Loucy (cell line): ENCODE measurements at regions not wholly inside any gene's neighbourhood (a gene's known extent, or its start where the extent isn't known, plus 50 kb on each side); places are given as distances from the start of the nearest gene placed in this dataset.

Source experiments
- H2AFZ ChIP-seq: fragments of 200-600 bp; sonication (generic); 2 replicates; pipeline ENCODE4 v1.6.0; 2016; ENCODE audit warnings: antibody characterized with exemption, mild to moderate bottlenecking, low read length, moderate library complexity
- H3F3A ChIP-seq: fragments of 200-600 bp; 2 replicates; pipeline ENCODE4 v1.6.0; 2016; ENCODE audit warnings: antibody characterized with exemption, low read depth, mild to moderate bottlenecking
- H3K27me3 ChIP-seq: fragments of 200-600 bp; sonication (generic); 2 replicates; pipeline ENCODE4 v1.6.1; 2014; ENCODE audit warnings: low read length, mild to moderate bottlenecking; ENCODE audit not compliant: insufficient read depth, poor library complexity, severe bottlenecking
- H3K36me3 ChIP-seq: fragments of 200-600 bp; sonication (generic); 2 replicates; pipeline ENCODE4 v1.6.1; 2016; ENCODE audit warnings: low read length; ENCODE audit not compliant: insufficient read depth
- H3K4me1 ChIP-seq: fragments of 200-600 bp; sonication (generic); 2 replicates; pipeline ENCODE4 v1.5.1; 2014; ENCODE audit warnings: low read length, mild to moderate bottlenecking; ENCODE audit not compliant: insufficient read depth, poor library complexity, severe bottlenecking
- H3K4me2 ChIP-seq: fragments of 200-600 bp; sonication (generic); 2 replicates; pipeline ENCODE4 v1.6.0; 2014; ENCODE audit warnings: antibody characterized with exemption, low read length, low read depth, mild to moderate bottlenecking; ENCODE audit not compliant: poor library complexity, severe bottlenecking
- H3K4me3 ChIP-seq: fragments of 200-600 bp; sonication (generic); 2 replicates; pipeline ENCODE4 v1.5.1; 2014; ENCODE audit warnings: low read length, mild to moderate bottlenecking, mixed read lengths; ENCODE audit not compliant: poor library complexity, severe bottlenecking
- H3K79me2 ChIP-seq: fragments of 200-600 bp; sonication (generic); 2 replicates; pipeline ENCODE4 v1.6.1; 2014; ENCODE audit warnings: low read length; ENCODE audit not compliant: insufficient read depth
- H3K9ac ChIP-seq: fragments of 200-600 bp; sonication (generic); 2 replicates; pipeline ENCODE4 v1.6.0; 2014; ENCODE audit warnings: mild to moderate bottlenecking, low read depth, low read length, moderate library complexity; ENCODE audit not compliant: poor library complexity, severe bottlenecking
- H3K9me2 ChIP-seq: fragments of 200-600 bp; sonication (generic); replicated peaks from 2 replicates; pipeline ENCODE4 v1.6.1; 2016; ENCODE audit warnings: low read depth, low read length, mixed read lengths
- H3K9me3 ChIP-seq: fragments of 200-600 bp; sonication (generic); 2 replicates; pipeline ENCODE4 v1.6.1; 2014; ENCODE audit warnings: mild to moderate bottlenecking, antibody characterized with exemption, low read length, low read depth; ENCODE audit not compliant: insufficient read depth
- H4K20me1 ChIP-seq: fragments of 200-600 bp; sonication (generic); 2 replicates; pipeline ENCODE4 v1.6.0; 2014; ENCODE audit warnings: antibody characterized with exemption, low read length, mild to moderate bottlenecking; ENCODE audit not compliant: insufficient read depth, poor library complexity, severe bottlenecking
- CTCF ChIP-seq: fragments of 200-600 bp; sonication (generic); conservative IDR thresholded peaks from 2 replicates; pipeline ENCODE4 v1.5.1; 2014; ENCODE audit warnings: mild to moderate bottlenecking, antibody characterized with exemption, low read length
- EZH2phosphoT487 ChIP-seq: fragments of 200-600 bp; IDR thresholded peaks from 2 replicates; pipeline ENCODE4 v1.6.1; 2018; ENCODE audit warnings: antibody characterized with exemption, mild to moderate bottlenecking, moderate library complexity, borderline replicate concordance

GRCh38 chr4:108429662-108430061, 190.7 kb upstream of the RPL34 start:
- no peaks in the 10 kb centered on the region for H4K20me1 ChIP-seq
- H3F3A ChIP-seq, result peaks cover 10% of the 10 kb centered on the region; the same call in 1 of the 2 replicates
- H3K9me3 ChIP-seq, result no peaks in the 10 kb centered on the region
- H3K27me3 ChIP-seq, result no peaks in the 10 kb centered on the region
- H3K79me2 ChIP-seq, result no peaks in the 10 kb centered on the region
- H3K4me1 ChIP-seq, result peaks cover 26% of the 10 kb centered on the region
- H3K9ac ChIP-seq, result no peak overlapping the region
- H3K4me3 ChIP-seq, result no peak overlapping the region
- no peaks in the 10 kb centered on the region for H3K36me3 ChIP-seq
- H3K9me2 ChIP-seq, result no peaks in the 10 kb centered on the region
- no peak overlapping the region for H3K4me2 ChIP-seq
- H2AFZ ChIP-seq, result no peak overlapping the region
- no peak for TF ChIP-seq EZH2phosphoT487
- no peak for TF ChIP-seq CTCF

DNA sequence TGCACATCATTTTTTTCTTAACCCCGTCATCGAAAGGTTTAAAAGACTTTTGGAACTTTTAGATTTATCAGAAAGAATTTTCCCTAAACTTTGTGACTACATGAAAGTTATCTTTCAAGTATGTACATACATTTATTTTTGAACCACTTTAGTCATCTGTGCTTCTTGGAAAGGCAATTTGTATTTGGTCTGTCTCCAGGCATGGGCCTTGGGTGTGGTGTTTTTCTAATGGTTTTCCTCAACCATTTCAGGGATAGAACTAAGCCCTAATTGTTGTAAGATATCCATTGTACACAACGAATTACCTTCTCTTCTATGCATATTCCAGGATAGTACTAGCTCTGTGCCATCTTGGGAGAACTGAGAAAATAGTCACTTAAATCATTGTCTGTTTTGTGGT, 191.5 kb upstream of the RPL34 start:
- Histone ChIP-seq H3K9me3 (no peaks in the 10 kb centered on the region), H4K20me1 (no peaks in the 10 kb centered on the region), H3K4me1 (peaks cover 18% of the 10 kb centered on the region), H3K4me2 (no peak overlapping the region), H3K27me3 (no peaks in the 10 kb centered on the region), H3K79me2 (no peaks in the 10 kb centered on the region), H3K36me3 (no peaks in the 10 kb centered on the region), H2AFZ (no peak overlapping the region), H3K9me2 (no peaks in the 10 kb centered on the region), H3K9ac (no peak overlapping the region), H3K4me3 (no peak overlapping the region), H3F3A (peaks cover 2% of the 10 kb centered on the region; the same call in 1 of the 2 replicates)
- TF ChIP-seq EZH2phosphoT487 (no peak), CTCF (no peak)

GRCh38 chr4:108427946-108428485, 192.4 kb upstream of the RPL34 start:
- no peaks in the 10 kb centered on the region for H3K79me2 ChIP-seq
- H3K36me3 ChIP-seq, result no peaks in the 10 kb centered on the region
- no peaks in the 10 kb centered on the region for H4K20me1 ChIP-seq
- H3K9me3 ChIP-seq, result no peaks in the 10 kb centered on the region
- no peak for TF ChIP-seq EZH2phosphoT487
- no peak for TF ChIP-seq CTCF
- H2AFZ ChIP-seq, result no peak overlapping the region
- H3K27me3 ChIP-seq, result no peaks in the 10 kb centered on the region
- no peaks in the 10 kb centered on the region for H3K9me2 ChIP-seq
- no peak overlapping the region for H3K4me3 ChIP-seq
- H3F3A ChIP-seq, result no peaks in the 10 kb centered on the region
- no peak overlapping the region for H3K9ac ChIP-seq
- H3K4me2 ChIP-seq, result no peak overlapping the region
- peaks cover 11% of the 10 kb centered on the region for H3K4me1 ChIP-seq
